ENCODE measurements at regions not wholly inside any gene's neighbourhood (a gene's known extent, or its start where the extent isn't known, plus 50 kb on each side); places are given as distances from the start of the nearest gene placed in this dataset.
"Not testable (repeated sequence)": the region's sequence is repeated elsewhere in the genome, so short reads cannot be mapped to it uniquely, and the experiment has no call there.

- no peak for FAIRE-seq
Measured at GRCh38 chr3:182000447-182000846, 288.7 kb downstream of the SOX2 start.

DNA sequence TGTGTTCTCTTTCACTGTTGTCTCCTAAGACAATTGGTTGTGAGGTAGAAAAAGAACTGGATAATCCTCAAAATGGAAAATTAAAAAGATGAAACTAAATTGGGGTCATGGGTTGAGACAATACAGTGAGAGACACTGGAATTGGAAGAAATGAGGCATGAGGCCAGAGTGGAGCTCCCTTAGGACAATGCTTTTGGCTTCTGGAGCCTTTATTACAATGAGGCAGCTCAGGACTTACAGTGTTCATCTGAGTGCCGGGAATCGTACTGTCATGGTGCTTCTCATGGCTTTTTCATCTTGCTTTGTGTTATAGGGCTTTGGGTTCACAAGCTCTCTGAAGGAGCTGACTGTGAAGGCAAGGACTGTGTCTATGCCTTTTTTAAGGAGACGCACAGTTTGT, 293.5 kb downstream of the SOX2 start:
- no peak for FAIRE-seq

GRCh38 chr3:182005701-182006100, 294.0 kb downstream of the SOX2 start:
- no peak for FAIRE-seq

- no peak for FAIRE-seq
Measured at GRCh38 chr3:182006431-182006830, 294.7 kb downstream of the SOX2 start.

GRCh38 chr3:182007441-182007840, 295.7 kb downstream of the SOX2 start:
- no peak for FAIRE-seq

DNA sequence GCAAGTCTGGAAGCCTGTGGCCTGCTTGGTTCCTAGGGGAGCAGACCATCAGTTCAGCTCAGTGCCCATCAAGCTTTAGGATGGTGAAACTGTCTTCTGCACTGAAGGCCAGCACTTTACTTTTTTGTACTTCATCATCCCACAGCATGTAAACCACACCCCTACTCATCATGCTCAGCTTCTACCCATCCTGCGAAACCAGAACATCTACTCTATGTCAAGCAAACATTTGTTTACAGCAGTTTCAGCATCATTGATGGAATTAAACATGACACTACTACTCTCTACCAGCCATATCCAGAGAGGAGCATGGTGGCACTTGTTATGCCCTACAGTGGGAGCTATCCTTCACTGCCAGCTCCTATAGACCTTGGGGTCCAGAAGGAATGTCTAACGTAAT, 306.6 kb downstream of the SOX2 start:
- no peak for FAIRE-seq

- no peak for FAIRE-seq
Measured at GRCh38 chr3:182019926-182020325, 308.2 kb downstream of the SOX2 start.

DNA sequence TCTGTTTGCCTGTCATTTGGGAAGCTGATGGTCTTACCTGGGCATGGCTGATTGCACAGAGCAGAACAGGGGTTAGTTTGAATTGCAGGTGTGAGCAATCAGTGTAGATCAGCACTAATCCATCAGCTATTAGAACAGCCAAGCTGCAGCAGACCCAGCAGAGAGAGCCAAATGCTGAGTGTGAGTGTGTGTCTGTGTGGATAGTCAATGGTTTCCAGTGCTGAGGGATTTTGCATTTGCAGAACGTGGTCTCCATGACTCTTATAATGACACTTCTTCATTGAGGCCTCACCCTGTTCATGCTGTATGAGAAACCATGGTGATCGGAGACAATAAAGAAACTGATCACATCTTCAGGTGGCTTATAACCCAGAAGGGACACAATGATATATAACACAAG, 312.1 kb downstream of the SOX2 start:
- no peak for FAIRE-seq

GRCh38 chr3:182027366-182027765, 315.6 kb downstream of the SOX2 start:
- no peak for FAIRE-seq

DNA sequence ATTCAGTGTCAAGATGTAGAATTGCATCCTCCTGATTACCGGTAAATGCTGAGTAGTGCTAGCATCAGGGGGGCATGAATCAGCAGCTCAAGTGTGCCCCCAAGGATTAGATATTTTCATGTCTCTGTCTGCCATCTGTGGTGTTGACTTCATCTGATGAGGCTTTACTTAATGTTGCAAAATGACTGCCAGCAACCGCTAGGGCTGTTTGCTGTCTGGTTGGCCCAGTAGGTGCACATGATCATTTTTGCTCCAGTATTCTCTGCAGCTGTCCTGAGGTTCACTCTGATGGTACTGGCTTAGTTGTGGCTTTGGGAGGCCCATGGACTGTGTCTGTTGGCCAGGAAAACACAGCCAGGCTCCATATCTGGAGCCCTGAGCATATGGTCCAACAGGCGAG, 316.4 kb downstream of the SOX2 start:
- no peak for FAIRE-seq

DNA sequence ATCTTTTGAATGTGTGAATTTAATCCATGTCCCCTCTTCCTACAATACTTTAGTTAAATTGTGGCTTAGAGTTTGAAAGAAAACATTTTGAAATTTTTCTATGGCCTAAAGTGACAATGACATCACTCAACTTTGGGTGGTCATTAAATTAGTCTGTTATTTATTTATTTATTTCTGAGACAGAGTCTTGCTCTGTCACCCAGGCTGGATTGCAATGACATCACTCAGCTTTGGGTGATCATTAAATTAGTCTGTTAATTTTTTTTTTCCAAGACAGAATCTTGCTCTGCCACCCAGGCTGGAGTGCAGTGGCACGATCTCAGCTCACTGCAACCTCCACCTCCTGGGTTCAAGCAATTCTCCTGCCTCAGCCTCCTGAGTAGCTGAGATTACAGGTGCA, 322.5 kb downstream of the SOX2 start:
- not testable (repeated sequence) for FAIRE-seq

- FAIRE-seq = no peak
Measured at GRCh38 chr3:182035324-182035723, 323.6 kb downstream of the SOX2 start.

- FAIRE-seq = no peak
Measured at GRCh38 chr3:182036382-182036781, 324.7 kb downstream of the SOX2 start.

GRCh38 chr3:182041668-182042291, 330.1 kb downstream of the SOX2 start:
- no peak for FAIRE-seq

GRCh38 chr3:182045736-182046135, 334.0 kb downstream of the SOX2 start:
- no peak for FAIRE-seq

GRCh38 chr3:182046166-182046764, 334.5 kb downstream of the SOX2 start:
- no peak for FAIRE-seq

DNA sequence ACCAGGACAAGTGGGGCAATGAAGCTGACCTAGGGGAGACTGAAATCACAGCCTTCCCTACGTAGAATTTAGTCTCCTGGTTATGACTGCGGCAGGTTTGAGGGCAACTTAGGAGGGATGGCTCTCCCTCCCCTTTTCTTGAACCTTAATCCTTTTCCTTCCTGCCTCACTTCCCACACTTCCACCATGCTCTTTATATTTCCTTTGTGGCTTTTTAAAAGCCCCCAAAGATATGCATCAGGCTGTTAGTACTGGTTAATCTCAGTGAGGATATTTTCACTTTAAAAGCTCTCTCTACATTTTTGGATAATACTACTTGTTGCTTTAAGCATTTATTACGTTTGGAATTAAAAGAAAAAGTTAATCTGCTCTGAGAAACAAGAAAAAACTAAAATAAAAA, 339.2 kb downstream of the SOX2 start:
- FAIRE-seq = no peak

- FAIRE-seq = no peak
Measured at GRCh38 chr3:182052332-182052731, 340.6 kb downstream of the SOX2 start.

DNA sequence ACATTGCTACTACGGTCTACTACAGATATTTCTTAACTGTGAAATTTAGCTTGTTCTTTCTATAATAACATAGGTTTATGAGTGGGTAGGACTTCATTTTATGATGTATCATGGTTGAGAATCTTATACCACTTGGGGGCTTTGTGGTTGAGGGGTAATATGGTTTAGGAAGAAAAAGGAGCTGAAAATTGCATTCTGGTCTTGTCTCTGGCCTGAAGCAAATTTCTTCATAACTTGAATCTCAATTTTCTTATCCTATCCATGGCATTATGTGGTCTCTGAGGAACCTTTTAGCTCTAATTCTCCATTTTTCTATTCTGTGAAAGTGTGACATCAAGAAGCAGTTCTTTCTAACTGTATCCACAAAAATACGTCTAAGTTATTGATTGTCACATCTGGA, 341.0 kb downstream of the SOX2 start:
- no peak for FAIRE-seq

- FAIRE-seq = no peak
Measured at GRCh38 chr3:182058488-182058887, 346.8 kb downstream of the SOX2 start.

- FAIRE-seq = no peak
Measured at GRCh38 chr3:182063742-182064141, 352.0 kb downstream of the SOX2 start.

DNA sequence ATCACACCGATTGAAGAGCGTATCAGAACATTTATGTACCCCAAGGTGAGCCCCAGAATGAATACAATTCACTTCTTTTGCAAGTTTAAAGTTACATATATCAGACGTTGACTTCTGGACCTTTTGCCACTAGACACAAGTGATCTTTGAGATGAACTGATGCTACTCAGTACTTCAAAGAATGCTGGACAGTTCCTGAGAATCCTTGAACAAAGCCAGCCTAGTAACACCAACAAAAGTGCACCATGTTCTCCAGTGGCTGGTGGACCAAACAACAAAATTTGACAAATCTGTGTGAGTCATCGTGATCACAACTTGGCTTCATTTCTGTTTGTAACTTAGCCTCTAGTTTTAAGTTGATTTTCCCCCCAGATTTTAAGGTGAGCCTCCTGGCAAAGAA, 355.7 kb downstream of the SOX2 start:
- no peak for FAIRE-seq

- no peak for FAIRE-seq
Measured at GRCh38 chr3:182078316-182078715, 366.6 kb downstream of the SOX2 start.

GRCh38 chr3:182078929-182079328, 367.2 kb downstream of the SOX2 start:
- no peak for FAIRE-seq

DNA sequence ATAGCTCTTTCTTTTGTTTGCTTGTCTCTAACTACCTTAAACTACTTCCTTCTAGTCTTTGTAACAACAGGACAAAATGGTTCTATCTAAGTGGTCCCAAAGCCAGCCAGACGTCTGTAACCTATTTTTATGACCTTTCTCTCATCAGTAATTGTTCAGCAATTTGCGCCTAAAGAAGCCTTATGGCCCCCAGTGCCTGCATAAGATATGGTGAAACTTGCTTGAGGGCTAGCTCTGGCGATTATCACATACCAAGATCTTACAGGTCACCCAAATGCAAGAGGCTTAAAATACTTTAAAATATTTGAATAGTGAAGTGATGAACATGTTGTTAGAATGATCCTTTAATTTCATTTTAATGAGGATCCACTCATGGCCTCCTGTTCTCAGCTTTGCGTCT, 369.4 kb downstream of the SOX2 start:
- no peak for FAIRE-seq
